ENCODE measurements at regions not wholly inside any gene's neighbourhood (a gene's known extent, or its start where the extent isn't known, plus 50 kb on each side); places are given as distances from the start of the nearest gene placed in this dataset.

GRCh38 chr22:49270595-49271368 is 556.9 kb downstream of the BRD1 start:
- DNase-seq: no peak
- no peak overlapping the region for H3K4me3 Mint-ChIP-seq
- ChIA-PET CTCF (no interaction called here), POLR2A (no interaction called here)
- no peaks in the 10 kb centered on the region for H3K9me3 ChIP-seq (ENCODE audit: low read length)
- H3K27ac ChIP-seq (ENCODE audit: low read depth, low read length): no peak overlapping the region
- H3K4me3 ChIP-seq (ENCODE audit: low read length): no peak overlapping the region
- no peaks in the 10 kb centered on the region for H3K4me1 Mint-ChIP-seq
- H3K4me1 ChIP-seq (ENCODE audit: insufficient read depth, low read length): no peaks in the 10 kb centered on the region
- no peaks in the 10 kb centered on the region for H3K36me3 ChIP-seq (ENCODE audit: insufficient read depth, low read length)
- H3K27ac Mint-ChIP-seq: no peak overlapping the region
- peaks cover 17 to 50% of the 10 kb centered on the region in 2 donors for H3K27me3 Mint-ChIP-seq
- H3K36me3 Mint-ChIP-seq: no peaks in the 10 kb centered on the region
- no peaks in the 10 kb centered on the region for H3K27me3 ChIP-seq (ENCODE audit: insufficient read depth, low read length, poor library complexity, severe bottlenecking)
- H3K9me3 Mint-ChIP-seq: no peaks in the 10 kb centered on the region

GRCh38 chr22:49269928-49270327 is 557.7 kb downstream of the BRD1 start:
- Histone ChIP-seq H3K36me3 (ENCODE audit: insufficient read depth, low read length) (no peaks in the 10 kb centered on the region), H3K27ac (ENCODE audit: low read depth, low read length) (no peak overlapping the region), H3K4me3 (ENCODE audit: low read length) (no peak overlapping the region), H3K9me3 (ENCODE audit: low read length) (no peaks in the 10 kb centered on the region), H3K27me3 (ENCODE audit: insufficient read depth, low read length, poor library complexity, severe bottlenecking) (no peaks in the 10 kb centered on the region), H3K4me1 (ENCODE audit: insufficient read depth, low read length) (no peaks in the 10 kb centered on the region)
- ChIA-PET POLR2A (no interaction called here), CTCF (no interaction called here)
- Mint-ChIP-seq H3K27ac (no peak overlapping the region), H3K4me1 (no peaks in the 10 kb centered on the region), H3K36me3 (no peaks in the 10 kb centered on the region), H3K9me3 (no peaks in the 10 kb centered on the region), H3K27me3 (peaks cover 17 to 51% of the 10 kb centered on the region in 2 donors), H3K4me3 (no peak overlapping the region)
- no peak for DNase-seq

GRCh38 chr22:49269371-49269770 is 558.3 kb downstream of the BRD1 start:
- no peaks in the 10 kb centered on the region for H3K9me3 Mint-ChIP-seq
- H3K27me3 Mint-ChIP-seq: peaks cover 19 to 46% of the 10 kb centered on the region in 2 donors
- no peak for DNase-seq
- H3K4me1 ChIP-seq (ENCODE audit: insufficient read depth, low read length): no peaks in the 10 kb centered on the region
- H3K4me1 Mint-ChIP-seq: peaks cover 0 to 3% (median 0%) of the 10 kb centered on the region in 3 donors
- CTCF ChIA-PET: no interaction called here
- no peaks in the 10 kb centered on the region for H3K36me3 ChIP-seq (ENCODE audit: insufficient read depth, low read length)
- H3K9me3 ChIP-seq (ENCODE audit: low read length): no peaks in the 10 kb centered on the region
- no peaks in the 10 kb centered on the region for H3K36me3 Mint-ChIP-seq
- POLR2A ChIA-PET: no interaction called here
- H3K4me3 Mint-ChIP-seq: no peak overlapping the region
- no peaks in the 10 kb centered on the region for H3K27me3 ChIP-seq (ENCODE audit: insufficient read depth, low read length, poor library complexity, severe bottlenecking)
- no peak overlapping the region for H3K27ac ChIP-seq (ENCODE audit: low read depth, low read length)
- H3K27ac Mint-ChIP-seq: no peak overlapping the region
- H3K4me3 ChIP-seq (ENCODE audit: low read length): no peak overlapping the region

DNA sequence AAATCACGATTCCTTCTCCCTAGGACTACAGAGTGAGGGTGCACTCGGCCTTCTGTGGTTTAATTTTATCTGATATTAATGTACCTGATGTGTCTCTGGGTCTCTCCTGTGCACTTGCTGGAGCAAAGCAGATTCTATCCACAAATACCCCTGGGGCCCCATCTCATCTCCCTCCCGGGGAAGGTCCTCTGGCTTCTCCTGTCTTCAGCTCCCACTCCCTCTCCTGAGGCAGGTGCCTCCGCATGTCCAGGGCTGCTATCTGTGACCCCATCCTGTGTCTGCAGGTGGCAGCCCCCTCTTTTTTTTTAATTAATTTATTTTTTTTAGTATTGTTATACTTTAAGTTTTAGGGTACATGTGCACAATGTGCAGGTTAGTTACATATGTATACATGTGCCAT is 558.7 kb downstream of the BRD1 start:
- H3K27ac ChIP-seq (ENCODE audit: low read depth, low read length): no peak overlapping the region
- CTCF ChIA-PET: no interaction called here
- H3K36me3 ChIP-seq (ENCODE audit: insufficient read depth, low read length): no peaks in the 10 kb centered on the region
- no peaks in the 10 kb centered on the region for H3K9me3 Mint-ChIP-seq
- peaks cover 0 to 5% (median 0%) of the 10 kb centered on the region in 3 donors for H3K4me1 Mint-ChIP-seq
- no peaks in the 10 kb centered on the region for H3K9me3 ChIP-seq (ENCODE audit: low read length)
- no peaks in the 10 kb centered on the region for H3K36me3 Mint-ChIP-seq
- no peaks in the 10 kb centered on the region for H3K4me1 ChIP-seq (ENCODE audit: insufficient read depth, low read length)
- H3K4me3 Mint-ChIP-seq: no peak overlapping the region
- no peaks in the 10 kb centered on the region for H3K27me3 ChIP-seq (ENCODE audit: insufficient read depth, low read length, poor library complexity, severe bottlenecking)
- H3K4me3 ChIP-seq (ENCODE audit: low read length): no peak overlapping the region
- peaks cover 19 to 46% of the 10 kb centered on the region in 2 donors for H3K27me3 Mint-ChIP-seq
- H3K27ac Mint-ChIP-seq: no peak overlapping the region
- POLR2A ChIA-PET: no interaction called here
- DNase-seq: no peak

- Mint-ChIP-seq H3K4me1 (peaks cover 0 to 5% (median 0%) of the 10 kb centered on the region in 3 donors), H3K9me3 (no peaks in the 10 kb centered on the region), H3K36me3 (no peaks in the 10 kb centered on the region), H3K4me3 (no peak overlapping the region), H3K27ac (no peak overlapping the region), H3K27me3 (peaks cover 19 to 46% of the 10 kb centered on the region in 2 donors)
- no peaks in the 10 kb centered on the region for H3K4me1 ChIP-seq (ENCODE audit: insufficient read depth, low read length)
- H3K4me3 ChIP-seq (ENCODE audit: low read length): no peak overlapping the region
- CTCF ChIA-PET: no interaction called here
- H3K27ac ChIP-seq (ENCODE audit: low read depth, low read length): no peak overlapping the region
- no peaks in the 10 kb centered on the region for H3K27me3 ChIP-seq (ENCODE audit: insufficient read depth, low read length, poor library complexity, severe bottlenecking)
- POLR2A ChIA-PET: no interaction called here
- no peaks in the 10 kb centered on the region for H3K36me3 ChIP-seq (ENCODE audit: insufficient read depth, low read length)
- DNase-seq: no peak
- no peaks in the 10 kb centered on the region for H3K9me3 ChIP-seq (ENCODE audit: low read length)
Measured at GRCh38 chr22:49267996-49268395, 559.7 kb downstream of the BRD1 start.

GRCh38 chr22:49266561-49267519 is 560.8 kb downstream of the BRD1 start:
- no peaks in the 10 kb centered on the region for H3K27me3 ChIP-seq (ENCODE audit: insufficient read depth, low read length, poor library complexity, severe bottlenecking)
- POLR2A ChIA-PET: no interaction called here

GRCh38 chr22:49264696-49265095 is 563.0 kb downstream of the BRD1 start:
- Mint-ChIP-seq H3K36me3 (no peaks in the 10 kb centered on the region), H3K9me3 (no peaks in the 10 kb centered on the region), H3K4me3 (no peak overlapping the region), H3K4me1 (peaks cover 0 to 5% (median 0%) of the 10 kb centered on the region in 3 donors), H3K27me3 (peaks cover 22 to 25% of the 10 kb centered on the region in 2 donors), H3K27ac (peak overlapping the region in 1 of 8 donors; percentile 3)
- Histone ChIP-seq H3K9me3 (ENCODE audit: low read length) (no peaks in the 10 kb centered on the region), H3K27me3 (ENCODE audit: insufficient read depth, low read length, poor library complexity, severe bottlenecking) (no peaks in the 10 kb centered on the region), H3K4me3 (ENCODE audit: low read length) (no peak overlapping the region), H3K36me3 (ENCODE audit: insufficient read depth, low read length) (no peaks in the 10 kb centered on the region), H3K27ac (ENCODE audit: low read depth, low read length) (no peak overlapping the region), H3K4me1 (ENCODE audit: insufficient read depth, low read length) (no peaks in the 10 kb centered on the region)
- no peak for DNase-seq
- ChIA-PET CTCF (no interaction called here), POLR2A (no interaction called here)

More at GRCh38 chr22:49266561-49267519, 560.8 kb downstream of the BRD1 start:
- Histone ChIP-seq H3K4me1 (ENCODE audit: insufficient read depth, low read length) (no peaks in the 10 kb centered on the region), H3K36me3 (ENCODE audit: insufficient read depth, low read length) (no peaks in the 10 kb centered on the region), H3K4me3 (ENCODE audit: low read length) (no peak overlapping the region), H3K9me3 (ENCODE audit: low read length) (no peaks in the 10 kb centered on the region), H3K27ac (ENCODE audit: low read depth, low read length) (no peak overlapping the region)
- no peaks in the 10 kb centered on the region for H3K9me3 Mint-ChIP-seq
- DNase-seq: no peak
- H3K4me1 Mint-ChIP-seq: peaks cover 0 to 5% (median 0%) of the 10 kb centered on the region in 3 donors
- CTCF ChIA-PET: no interaction called here
- peaks cover 19 to 41% of the 10 kb centered on the region in 2 donors for H3K27me3 Mint-ChIP-seq
- H3K4me3 Mint-ChIP-seq: no peak overlapping the region
- H3K36me3 Mint-ChIP-seq: no peaks in the 10 kb centered on the region
- peak overlapping the region in 1 of 8 donors; percentile 26 for H3K27ac Mint-ChIP-seq

GRCh38 chr22:49263101-49263500 is 564.6 kb downstream of the BRD1 start:
- H3K4me3 Mint-ChIP-seq: no peak overlapping the region
- no peak for DNase-seq
- no peaks in the 10 kb centered on the region for H3K36me3 Mint-ChIP-seq
- peaks cover 10% of the 10 kb centered on the region in 2 donors for H3K27me3 Mint-ChIP-seq
- Histone ChIP-seq H3K9me3 (ENCODE audit: low read length) (no peaks in the 10 kb centered on the region), H3K4me3 (ENCODE audit: low read length) (no peak overlapping the region), H3K4me1 (ENCODE audit: insufficient read depth, low read length) (no peaks in the 10 kb centered on the region), H3K27me3 (ENCODE audit: insufficient read depth, low read length, poor library complexity, severe bottlenecking) (no peaks in the 10 kb centered on the region), H3K27ac (ENCODE audit: low read depth, low read length) (no peak overlapping the region), H3K36me3 (ENCODE audit: insufficient read depth, low read length) (no peaks in the 10 kb centered on the region)
- H3K27ac Mint-ChIP-seq: no peak overlapping the region
- H3K9me3 Mint-ChIP-seq: no peaks in the 10 kb centered on the region
- CTCF ChIA-PET: no interaction called here
- POLR2A ChIA-PET: no interaction called here
- peaks cover 0 to 5% (median 0%) of the 10 kb centered on the region in 3 donors for H3K4me1 Mint-ChIP-seq

Measured in CD8-positive, alpha-beta memory T cell (primary cell).